ENCODE measurements at regions not wholly inside any gene's neighbourhood (a gene's known extent, or its start where the extent isn't known, plus 50 kb on each side); places are given as distances from the start of the nearest gene placed in this dataset.
"Not testable (repeated sequence)": the region's sequence is repeated elsewhere in the genome, so short reads cannot be mapped to it uniquely, and the experiment has no call there.

- H3K9me3 ChIP-seq; H3K4me1 ChIP-seq; H3K4me3 ChIP-seq; DNase-seq (ENCODE audit: low spot score in 2 of 2); H3K27me3 ChIP-seq (ENCODE audit: low read depth); H3K36me3 ChIP-seq (replicated peaks); in situ Hi-C loops (cut with MboI; ENCODE audit: low sequenced_read_pairs): not testable (repeated sequence)
Observed at GRCh38 chr5:19287548-19288277, 700.3 kb downstream of the CDH18 start.

- H3K27me3 ChIP-seq (ENCODE audit: low read depth); H3K4me3 ChIP-seq; in situ Hi-C loops (cut with MboI; ENCODE audit: low sequenced_read_pairs); DNase-seq (ENCODE audit: low spot score in 2 of 2); H3K4me1 ChIP-seq; H3K9me3 ChIP-seq; H3K36me3 ChIP-seq (replicated peaks): not testable (repeated sequence)
Observed at GRCh38 chr5:19288311-19288710, 699.7 kb downstream of the CDH18 start.

- Histone ChIP-seq H3K4me1 (no peaks in the 10 kb centered on the region), H3K4me3 (no peak overlapping the region), H3K27me3 (ENCODE audit: low read depth) (no peaks in the 10 kb centered on the region), H3K9me3 (no peaks in the 10 kb centered on the region), H3K36me3 (replicated peaks) (no peaks in the 10 kb centered on the region)
- in situ Hi-C loops (cut with MboI; ENCODE audit: low sequenced_read_pairs), result no loop called here
- no peak for DNase-seq (ENCODE audit: low spot score in 2 of 2)
Observed at GRCh38 chr5:19297934-19298333, 690.1 kb downstream of the CDH18 start.

GRCh38 chr5:19301271-19301670 lies 686.7 kb downstream of the CDH18 start:
- no peaks in the 10 kb centered on the region for H3K27me3 ChIP-seq (ENCODE audit: low read depth)
- in situ Hi-C loops (cut with MboI; ENCODE audit: low sequenced_read_pairs), result no loop called here
- no peaks in the 10 kb centered on the region for H3K36me3 ChIP-seq (replicated peaks)
- H3K4me3 ChIP-seq, result no peak overlapping the region
- H3K9me3 ChIP-seq, result no peaks in the 10 kb centered on the region
- DNase-seq (ENCODE audit: low spot score in 2 of 2), result no peak
- H3K4me1 ChIP-seq, result no peaks in the 10 kb centered on the region

GRCh38 chr5:19314840-19315239 lies 673.2 kb downstream of the CDH18 start:
- in situ Hi-C loops (cut with MboI; ENCODE audit: low sequenced_read_pairs), result no loop called here
- Histone ChIP-seq H3K27me3 (ENCODE audit: low read depth) (no peaks in the 10 kb centered on the region), H3K4me3 (no peak overlapping the region), H3K9me3 (no peaks in the 10 kb centered on the region), H3K36me3 (replicated peaks) (no peaks in the 10 kb centered on the region), H3K4me1 (no peaks in the 10 kb centered on the region)
- no peak for DNase-seq (ENCODE audit: low spot score in 2 of 2)

- H3K36me3 ChIP-seq (replicated peaks), result no peaks in the 10 kb centered on the region
Observed at GRCh38 chr5:19319252-19319651, 668.7 kb downstream of the CDH18 start.

GRCh38 chr5:19322716-19323485 lies 665.1 kb downstream of the CDH18 start:
- Histone ChIP-seq H3K4me1 (no peaks in the 10 kb centered on the region), H3K36me3 (replicated peaks) (no peaks in the 10 kb centered on the region), H3K4me3 (no peak overlapping the region), H3K9me3 (no peaks in the 10 kb centered on the region), H3K27me3 (ENCODE audit: low read depth) (no peaks in the 10 kb centered on the region)
- DNase-seq (ENCODE audit: low spot score in 2 of 2), result no peak
- in situ Hi-C loops (cut with MboI; ENCODE audit: low sequenced_read_pairs), result no loop called here

More at GRCh38 chr5:19319252-19319651, 668.7 kb downstream of the CDH18 start:
- H3K9me3 ChIP-seq, result no peaks in the 10 kb centered on the region
- DNase-seq (ENCODE audit: low spot score in 2 of 2), result no peak
- H3K4me1 ChIP-seq, result no peaks in the 10 kb centered on the region
- H3K27me3 ChIP-seq (ENCODE audit: low read depth), result no peaks in the 10 kb centered on the region
- in situ Hi-C loops (cut with MboI; ENCODE audit: low sequenced_read_pairs), result no loop called here
- H3K4me3 ChIP-seq, result no peak overlapping the region

- in situ Hi-C loops (cut with MboI; ENCODE audit: low sequenced_read_pairs), result no loop called here
- Histone ChIP-seq H3K4me3 (no peak overlapping the region), H3K4me1 (no peaks in the 10 kb centered on the region), H3K9me3 (no peaks in the 10 kb centered on the region), H3K27me3 (ENCODE audit: low read depth) (no peaks in the 10 kb centered on the region), H3K36me3 (replicated peaks) (no peaks in the 10 kb centered on the region)
- DNase-seq (ENCODE audit: low spot score in 2 of 2), result no peak
Observed at GRCh38 chr5:19334278-19334677, 653.7 kb downstream of the CDH18 start.

GRCh38 chr5:19342942-19343341 lies 645.1 kb downstream of the CDH18 start:
- H3K4me1 ChIP-seq, result no peaks in the 10 kb centered on the region
- H3K27me3 ChIP-seq (ENCODE audit: low read depth), result no peaks in the 10 kb centered on the region
- H3K4me3 ChIP-seq, result no peak overlapping the region
- in situ Hi-C loops (cut with MboI; ENCODE audit: low sequenced_read_pairs), result no loop called here
- H3K36me3 ChIP-seq (replicated peaks), result no peaks in the 10 kb centered on the region
- DNase-seq (ENCODE audit: low spot score in 2 of 2), result no peak
- no peaks in the 10 kb centered on the region for H3K9me3 ChIP-seq

- Histone ChIP-seq H3K27me3 (ENCODE audit: low read depth) (no peaks in the 10 kb centered on the region), H3K4me1 (no peaks in the 10 kb centered on the region), H3K36me3 (replicated peaks) (no peaks in the 10 kb centered on the region), H3K9me3 (no peaks in the 10 kb centered on the region), H3K4me3 (no peak overlapping the region)
- in situ Hi-C loops (cut with MboI; ENCODE audit: low sequenced_read_pairs), result no loop called here
- DNase-seq (ENCODE audit: low spot score in 2 of 2), result no peak
Observed at GRCh38 chr5:19352120-19352519, 635.9 kb downstream of the CDH18 start.

GRCh38 chr5:19369048-19369447 lies 619.0 kb downstream of the CDH18 start:
- Histone ChIP-seq H3K36me3 (replicated peaks) (no peaks in the 10 kb centered on the region), H3K4me1 (no peaks in the 10 kb centered on the region), H3K4me3 (no peak overlapping the region), H3K9me3 (no peaks in the 10 kb centered on the region), H3K27me3 (ENCODE audit: low read depth) (no peaks in the 10 kb centered on the region)
- DNase-seq (ENCODE audit: low spot score in 2 of 2), result no peak
- in situ Hi-C loops (cut with MboI; ENCODE audit: low sequenced_read_pairs), result no loop called here

- Histone ChIP-seq H3K9me3 (no peaks in the 10 kb centered on the region), H3K4me3 (no peak overlapping the region), H3K27me3 (ENCODE audit: low read depth) (no peaks in the 10 kb centered on the region), H3K4me1 (no peaks in the 10 kb centered on the region), H3K36me3 (replicated peaks) (no peaks in the 10 kb centered on the region)
- no peak for DNase-seq (ENCODE audit: low spot score in 2 of 2)
- in situ Hi-C loops (cut with MboI; ENCODE audit: low sequenced_read_pairs), result no loop called here
Observed at GRCh38 chr5:19369561-19369960, 618.4 kb downstream of the CDH18 start.

- H3K4me1 ChIP-seq, result no peaks in the 10 kb centered on the region
- no peaks in the 10 kb centered on the region for H3K36me3 ChIP-seq (replicated peaks)
- no peak overlapping the region for H3K4me3 ChIP-seq
- DNase-seq (ENCODE audit: low spot score in 2 of 2), result no peak
- no peaks in the 10 kb centered on the region for H3K27me3 ChIP-seq (ENCODE audit: low read depth)
- in situ Hi-C loops (cut with MboI; ENCODE audit: low sequenced_read_pairs), result no loop called here
- no peaks in the 10 kb centered on the region for H3K9me3 ChIP-seq
Observed at GRCh38 chr5:19370655-19371386, 617.2 kb downstream of the CDH18 start.

- no peaks in the 10 kb centered on the region for H3K36me3 ChIP-seq (replicated peaks)
- no peaks in the 10 kb centered on the region for H3K27me3 ChIP-seq (ENCODE audit: low read depth)
- DNase-seq (ENCODE audit: low spot score in 2 of 2), result no peak
- no peaks in the 10 kb centered on the region for H3K9me3 ChIP-seq
- in situ Hi-C loops (cut with MboI; ENCODE audit: low sequenced_read_pairs), result no loop called here
- no peak overlapping the region for H3K4me3 ChIP-seq
- no peaks in the 10 kb centered on the region for H3K4me1 ChIP-seq
Observed at GRCh38 chr5:19388391-19388790, 599.6 kb downstream of the CDH18 start.

Measured in HAP-1 (cell line).